ENCODE measurements at regions not wholly inside any gene's neighbourhood (a gene's known extent, or its start where the extent isn't known, plus 50 kb on each side); places are given as distances from the start of the nearest gene placed in this dataset.

DNA sequence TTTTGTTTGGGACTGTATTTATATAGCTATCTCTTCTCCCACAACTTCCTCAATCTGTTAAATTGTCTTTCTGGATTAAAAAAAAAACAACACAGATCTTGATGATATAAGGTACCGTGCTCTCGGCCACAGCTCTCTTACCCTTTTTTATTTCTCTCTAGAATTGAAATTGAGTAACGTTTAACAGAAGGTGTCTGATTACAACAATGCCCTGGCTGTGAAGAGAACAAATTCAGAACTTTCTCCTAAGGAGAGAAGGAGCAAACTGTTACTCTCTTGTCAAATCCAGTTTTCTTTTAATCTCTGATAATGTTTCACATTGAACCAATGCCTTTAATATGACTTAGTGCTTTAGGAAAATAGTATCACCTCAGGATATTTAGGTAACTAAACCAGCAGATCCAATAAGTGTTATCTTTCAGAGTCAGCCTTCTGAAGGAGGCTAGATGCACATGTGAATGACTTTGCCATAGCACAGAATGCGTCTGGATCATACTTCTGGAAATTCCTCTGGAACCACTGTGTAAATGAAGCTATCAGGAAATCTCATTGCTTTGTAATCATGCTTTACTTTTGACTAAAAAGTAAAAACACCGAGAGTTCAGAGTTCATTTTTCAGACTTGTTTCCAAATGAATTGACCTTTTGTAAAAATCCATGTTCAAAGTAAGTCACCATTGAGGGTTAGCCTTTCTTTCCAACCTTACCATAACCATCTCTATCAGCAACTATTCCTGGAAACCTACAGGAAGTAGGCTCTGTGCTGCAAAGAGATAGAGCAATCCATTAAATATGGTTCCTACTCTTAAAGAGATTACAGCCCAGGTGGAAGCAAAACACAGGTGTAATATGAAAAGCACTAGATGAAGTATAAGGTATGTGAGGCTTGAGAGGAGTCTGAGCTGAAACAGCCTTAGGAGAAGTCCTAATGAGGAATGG is 147.0 kb upstream of the OSR1 start (continued):
- TF ChIP-seq, protein P1, sequence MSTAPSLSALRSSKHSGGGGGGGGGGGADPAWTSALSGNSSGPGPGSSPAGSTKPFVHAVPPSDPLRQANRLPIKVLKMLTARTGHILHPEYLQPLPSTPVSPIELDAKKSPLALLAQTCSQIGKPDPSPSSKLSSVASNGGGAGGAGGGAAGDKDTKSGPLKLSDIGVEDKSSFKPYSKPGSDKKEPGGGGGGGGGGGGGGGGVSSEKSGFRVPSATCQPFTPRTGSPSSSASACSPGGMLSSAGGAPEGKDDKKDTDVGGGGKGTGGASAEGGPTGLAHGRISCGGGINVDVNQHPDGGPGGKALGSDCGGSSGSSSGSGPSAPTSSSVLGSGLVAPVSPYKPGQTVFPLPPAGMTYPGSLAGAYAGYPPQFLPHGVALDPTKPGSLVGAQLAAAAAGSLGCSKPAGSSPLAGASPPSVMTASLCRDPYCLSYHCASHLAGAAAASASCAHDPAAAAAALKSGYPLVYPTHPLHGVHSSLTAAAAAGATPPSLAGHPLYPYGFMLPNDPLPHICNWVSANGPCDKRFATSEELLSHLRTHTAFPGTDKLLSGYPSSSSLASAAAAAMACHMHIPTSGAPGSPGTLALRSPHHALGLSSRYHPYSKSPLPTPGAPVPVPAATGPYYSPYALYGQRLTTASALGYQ (CRISPR knock-in tag; IDR thresholded peaks at IDR 0.05): peak; percentile 90
- TF ChIP-seq ZSCAN9 (CRISPR knock-in tag; IDR thresholded peaks at IDR 0.05; ENCODE audit: borderline replicate concordance): peak; percentile 85; the same call in 1 of the 2 replicates
- peak; percentile 82; the same call in 1 of the 2 replicates for TF ChIP-seq STAT5B (CRISPR knock-in tag; IDR thresholded peaks at IDR 0.05)
- peak; percentile 99 for TF ChIP-seq ZNF644 (CRISPR knock-in tag; IDR thresholded peaks at IDR 0.05; ENCODE audit: low read depth)
- TF ChIP-seq KDM1A (CRISPR knock-in tag; IDR thresholded peaks at IDR 0.05): peak; percentile 95
- TF ChIP-seq ASH2L (IDR thresholded peaks at IDR 0.05; ENCODE audit: insufficient read length, low read depth, low read length): peak; percentile 95
- TF ChIP-seq STAG1 (CRISPR knock-in tag; IDR thresholded peaks at IDR 0.05): no peak
- TF ChIP-seq SIX4 (CRISPR knock-in tag; IDR thresholded peaks at IDR 0.05): peak; percentile 91
- TF ChIP-seq ZFP36L1 (CRISPR knock-in tag; IDR thresholded peaks at IDR 0.05): peak; percentile 48; the same call in 1 of the 2 replicates
- TF ChIP-seq, protein P2, sequence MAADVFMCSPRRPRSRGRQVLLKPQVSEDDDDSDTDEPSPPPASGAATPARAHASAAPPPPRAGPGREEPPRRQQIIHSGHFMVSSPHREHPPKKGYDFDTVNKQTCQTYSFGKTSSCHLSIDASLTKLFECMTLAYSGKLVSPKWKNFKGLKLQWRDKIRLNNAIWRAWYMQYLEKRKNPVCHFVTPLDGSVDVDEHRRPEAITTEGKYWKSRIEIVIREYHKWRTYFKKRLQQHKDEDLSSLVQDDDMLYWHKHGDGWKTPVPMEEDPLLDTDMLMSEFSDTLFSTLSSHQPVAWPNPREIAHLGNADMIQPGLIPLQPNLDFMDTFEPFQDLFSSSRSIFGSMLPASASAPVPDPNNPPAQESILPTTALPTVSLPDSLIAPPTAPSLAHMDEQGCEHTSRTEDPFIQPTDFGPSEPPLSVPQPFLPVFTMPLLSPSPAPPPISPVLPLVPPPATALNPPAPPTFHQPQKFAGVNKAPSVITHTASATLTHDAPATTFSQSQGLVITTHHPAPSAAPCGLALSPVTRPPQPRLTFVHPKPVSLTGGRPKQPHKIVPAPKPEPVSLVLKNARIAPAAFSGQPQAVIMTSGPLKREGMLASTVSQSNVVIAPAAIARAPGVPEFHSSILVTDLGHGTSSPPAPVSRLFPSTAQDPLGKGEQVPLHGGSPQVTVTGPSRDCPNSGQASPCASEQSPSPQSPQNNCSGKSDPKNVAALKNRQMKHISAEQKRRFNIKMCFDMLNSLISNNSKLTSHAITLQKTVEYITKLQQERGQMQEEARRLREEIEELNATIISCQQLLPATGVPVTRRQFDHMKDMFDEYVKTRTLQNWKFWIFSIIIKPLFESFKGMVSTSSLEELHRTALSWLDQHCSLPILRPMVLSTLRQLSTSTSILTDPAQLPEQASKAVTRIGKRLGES (CRISPR knock-in tag; IDR thresholded peaks at IDR 0.05; ENCODE audit: borderline replicate concordance): 0 out of 2 replicates have a peak, but pooled peaks have one; percentile 57
- TF ChIP-seq SATB2 (CRISPR knock-in tag; IDR thresholded peaks at IDR 0.05): peak; percentile 68; the same call in 1 of the 2 replicates
- peak; percentile 80 for TF ChIP-seq TBL1XR1 (IDR thresholded peaks at IDR 0.05; ENCODE audit: borderline replicate concordance, low read length, partially characterized antibody)
- peak; percentile 90 for TF ChIP-seq CREM (IDR thresholded peaks at IDR 0.05)
- no peak for TF ChIP-seq CREM (CRISPR knock-in tag; IDR thresholded peaks at IDR 0.05)
- TF ChIP-seq ISL2 (CRISPR knock-in tag; IDR thresholded peaks at IDR 0.05): peak; percentile 98
- TF ChIP-seq, protein P3, sequence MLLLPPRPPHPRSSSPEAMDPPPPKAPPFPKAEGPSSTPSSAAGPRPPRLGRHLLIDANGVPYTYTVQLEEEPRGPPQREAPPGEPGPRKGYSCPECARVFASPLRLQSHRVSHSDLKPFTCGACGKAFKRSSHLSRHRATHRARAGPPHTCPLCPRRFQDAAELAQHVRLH (CRISPR knock-in tag; IDR thresholded peaks at IDR 0.05; ENCODE audit: borderline replicate concordance, low read depth): peak; percentile 73; the same call in 1 of the 2 replicates
- TF ChIP-seq, protein P4, sequence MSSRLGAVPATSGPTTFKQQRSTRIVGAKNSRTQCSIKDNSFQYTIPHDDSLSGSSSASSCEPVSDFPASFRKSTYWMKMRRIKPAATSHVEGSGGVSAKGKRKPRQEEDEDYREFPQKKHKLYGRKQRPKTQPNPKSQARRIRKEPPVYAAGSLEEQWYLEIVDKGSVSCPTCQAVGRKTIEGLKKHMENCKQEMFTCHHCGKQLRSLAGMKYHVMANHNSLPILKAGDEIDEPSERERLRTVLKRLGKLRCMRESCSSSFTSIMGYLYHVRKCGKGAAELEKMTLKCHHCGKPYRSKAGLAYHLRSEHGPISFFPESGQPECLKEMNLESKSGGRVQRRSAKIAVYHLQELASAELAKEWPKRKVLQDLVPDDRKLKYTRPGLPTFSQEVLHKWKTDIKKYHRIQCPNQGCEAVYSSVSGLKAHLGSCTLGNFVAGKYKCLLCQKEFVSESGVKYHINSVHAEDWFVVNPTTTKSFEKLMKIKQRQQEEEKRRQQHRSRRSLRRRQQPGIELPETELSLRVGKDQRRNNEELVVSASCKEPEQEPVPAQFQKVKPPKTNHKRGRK (CRISPR knock-in tag; IDR thresholded peaks at IDR 0.05): no peak
- peak; percentile 75; the same call in 1 of the 2 replicates for TF ChIP-seq KAT7 (CRISPR knock-in tag; IDR thresholded peaks at IDR 0.05; ENCODE audit: borderline replicate concordance)
- TF ChIP-seq, protein P5, sequence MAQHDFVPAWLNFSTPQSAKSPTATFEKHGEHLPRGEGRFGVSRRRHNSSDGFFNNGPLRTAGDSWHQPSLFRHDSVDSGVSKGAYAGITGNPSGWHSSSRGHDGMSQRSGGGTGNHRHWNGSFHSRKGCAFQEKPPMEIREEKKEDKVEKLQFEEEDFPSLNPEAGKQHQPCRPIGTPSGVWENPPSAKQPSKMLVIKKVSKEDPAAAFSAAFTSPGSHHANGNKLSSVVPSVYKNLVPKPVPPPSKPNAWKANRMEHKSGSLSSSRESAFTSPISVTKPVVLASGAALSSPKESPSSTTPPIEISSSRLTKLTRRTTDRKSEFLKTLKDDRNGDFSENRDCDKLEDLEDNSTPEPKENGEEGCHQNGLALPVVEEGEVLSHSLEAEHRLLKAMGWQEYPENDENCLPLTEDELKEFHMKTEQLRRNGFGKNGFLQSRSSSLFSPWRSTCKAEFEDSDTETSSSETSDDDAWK (CRISPR knock-in tag; IDR thresholded peaks at IDR 0.05): no peak
- TF ChIP-seq, protein P6, sequence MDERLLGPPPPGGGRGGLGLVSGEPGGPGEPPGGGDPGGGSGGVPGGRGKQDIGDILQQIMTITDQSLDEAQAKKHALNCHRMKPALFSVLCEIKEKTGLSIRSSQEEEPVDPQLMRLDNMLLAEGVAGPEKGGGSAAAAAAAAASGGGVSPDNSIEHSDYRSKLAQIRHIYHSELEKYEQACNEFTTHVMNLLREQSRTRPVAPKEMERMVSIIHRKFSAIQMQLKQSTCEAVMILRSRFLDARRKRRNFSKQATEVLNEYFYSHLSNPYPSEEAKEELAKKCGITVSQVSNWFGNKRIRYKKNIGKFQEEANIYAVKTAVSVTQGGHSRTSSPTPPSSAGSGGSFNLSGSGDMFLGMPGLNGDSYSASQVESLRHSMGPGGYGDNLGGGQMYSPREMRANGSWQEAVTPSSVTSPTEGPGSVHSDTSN (CRISPR knock-in tag; IDR thresholded peaks at IDR 0.05): no peak
- peak; percentile 84 for TF ChIP-seq ZNF264 (CRISPR knock-in tag; IDR thresholded peaks at IDR 0.05)

Measured in HepG2 (cell line).